SK-N-SH treated with all-trans-retinoic acid at 6 μM for 48 hours (cell line): ENCODE measurements at regions not wholly inside any gene's neighbourhood (a gene's known extent, or its start where the extent isn't known, plus 50 kb on each side); places are given as distances from the start of the nearest gene placed in this dataset.

ENCODE experiments used
- ATAC-seq: fragments of 200-7000 bp; cut with Tn5 transposase; 3 replicates; pipeline ENCODE4 v1.9.1; 2020; ENCODE audit warnings: mild to moderate bottlenecking, moderate library complexity
- CREB5 ChIP-seq: fragments of 250-450 bp; sonication (Bioruptor Pico); IDR thresholded peaks from 2 replicates; pipeline ENCODE4 v1.5.1; 2020; ENCODE audit warnings: low read depth, mild to moderate bottlenecking, moderate library complexity
- CSDC2 ChIP-seq: fragments of 250-450 bp; sonication (Bioruptor Pico); IDR thresholded peaks from 2 replicates; pipeline ENCODE4 v1.5.0; 2020; ENCODE audit warnings: mild to moderate bottlenecking, moderate library complexity
- CSRNP3 ChIP-seq: fragments of 250-450 bp; sonication (Bioruptor Pico); IDR thresholded peaks from 2 replicates; pipeline ENCODE4 v1.5.1; 2021; ENCODE audit warnings: mild to moderate bottlenecking, moderate library complexity
- ESRRG ChIP-seq: fragments of 250-450 bp; sonication (Bioruptor Pico); IDR thresholded peaks from 2 replicates; pipeline ENCODE4 v1.6.1; 2021; ENCODE audit warnings: mild to moderate bottlenecking
- GLIS3 ChIP-seq: fragments of 250-450 bp; sonication (Bioruptor Pico); IDR thresholded peaks from 2 replicates; pipeline ENCODE4 v1.5.0; 2020; ENCODE audit warnings: mild to moderate bottlenecking, moderate library complexity
- ISL1 ChIP-seq: fragments of 250-450 bp; sonication (Bioruptor Pico); IDR thresholded peaks from 2 replicates; pipeline ENCODE4 v2.1.2; 2022; ENCODE audit warnings: mild to moderate bottlenecking, moderate library complexity
- OSR1 ChIP-seq: fragments of 250-450 bp; sonication (Bioruptor Pico); IDR thresholded peaks from 2 replicates; pipeline ENCODE4 v1.8.0; 2022; ENCODE audit warnings: moderate library complexity, mild to moderate bottlenecking, inconsistent platforms
- POU6F1 ChIP-seq: fragments of 250-450 bp; sonication (Bioruptor Pico); IDR thresholded peaks from 2 replicates; pipeline ENCODE4 v1.8.0; 2021; ENCODE audit warnings: low read depth, mild to moderate bottlenecking, moderate library complexity, borderline replicate concordance
- PPARA ChIP-seq: fragments of 250-450 bp; sonication (Bioruptor Pico); IDR thresholded peaks from 2 replicates; pipeline ENCODE4 v1.5.0; 2020; ENCODE audit warnings: mild to moderate bottlenecking, borderline replicate concordance
- RARB ChIP-seq: fragments of 250-450 bp; sonication (Bioruptor Pico); IDR thresholded peaks from 2 replicates; pipeline ENCODE4 v1.8.0; 2021; ENCODE audit warnings: mild to moderate bottlenecking, moderate library complexity
- SNAI2 ChIP-seq: fragments of 250-450 bp; sonication (Bioruptor Pico); IDR thresholded peaks from 2 replicates; pipeline ENCODE4 v1.5.0; 2020; ENCODE audit warnings: mild to moderate bottlenecking, moderate library complexity
- TCF4 ChIP-seq: fragments of 250-450 bp; sonication (Bioruptor Pico); IDR thresholded peaks from 2 replicates; pipeline ENCODE4 v1.8.0; 2021; ENCODE audit warnings: mild to moderate bottlenecking, moderate library complexity, borderline replicate concordance
- TOX ChIP-seq: fragments of 250-450 bp; sonication (Bioruptor Pico); IDR thresholded peaks from 2 replicates; pipeline ENCODE4 v1.8.0; 2021; ENCODE audit warnings: mild to moderate bottlenecking, moderate library complexity, borderline replicate concordance
- ZC3H10 ChIP-seq: fragments of 250-450 bp; sonication (Bioruptor Pico); IDR thresholded peaks from 2 replicates; pipeline ENCODE4 v1.5.1; 2021; ENCODE audit warnings: mild to moderate bottlenecking, moderate library complexity
- ZFP3 ChIP-seq: fragments of 250-450 bp; sonication (Bioruptor Pico); IDR thresholded peaks from 2 replicates; pipeline ENCODE4 v1.5.0; 2020; ENCODE audit warnings: mild to moderate bottlenecking, moderate library complexity
- ZFP30 ChIP-seq: fragments of 450-650 bp; formaldehyde crosslinking; IDR thresholded peaks from 2 replicates; pipeline ENCODE4 v1.5.0; 2022; ENCODE audit warnings: mild to moderate bottlenecking, moderate library complexity
- ZNF565 ChIP-seq: fragments of 450-650 bp; formaldehyde crosslinking; conservative IDR thresholded peaks from 2 replicates; pipeline ENCODE4 v1.5.0; 2020; ENCODE audit warnings: low read depth, mild to moderate bottlenecking, moderate library complexity
- ZNF8 ChIP-seq: fragments of 450-650 bp; formaldehyde crosslinking; IDR thresholded peaks from 2 replicates; pipeline ENCODE4 v1.5.0; 2020; ENCODE audit warnings: mild to moderate bottlenecking, moderate library complexity

- ATAC-seq: no peak
- TF ChIP-seq POU6F1 (CRISPR knock-in tag) (no peak), SNAI2 (CRISPR knock-in tag) (no peak), ESRRG (CRISPR knock-in tag) (no peak), CSRNP3 (no peak), ZC3H10 (CRISPR knock-in tag) (no peak), ZNF8 (CRISPR knock-in tag) (no peak), CREB5 (CRISPR knock-in tag) (no peak), GLIS3 (no peak), ISL1 (CRISPR knock-in tag) (no peak; the same call in 1 of the 2 replicates), ZFP3 (no peak), ZNF565 (CRISPR knock-in tag) (no peak), TOX (CRISPR knock-in tag) (no peak)
Measured at GRCh38 chr6:67630146-67630545, 1004.9 kb upstream of the ADGRB3 start.

GRCh38 chr6:67629258-67629657, 1005.8 kb upstream of the ADGRB3 start:
- no peak for TF ChIP-seq ZFP30 (CRISPR knock-in tag)
- 0 out of 2 replicates have a peak, but pooled peaks have one; percentile 16 for TF ChIP-seq TCF4
- TF ChIP-seq, all 23 proteins: peak for 1
- ATAC-seq: no peak

- ATAC-seq: no peak
- TF ChIP-seq ZC3H10 (CRISPR knock-in tag): no peak
- TF ChIP-seq CSDC2 (CRISPR knock-in tag): no peak
- no peak for TF ChIP-seq PPARA
- TF ChIP-seq OSR1 (CRISPR knock-in tag): no peak
- TF ChIP-seq TCF4: no peak
- TF ChIP-seq ZFP30 (CRISPR knock-in tag): no peak
- no peak for TF ChIP-seq POU6F1 (CRISPR knock-in tag)
- no peak for TF ChIP-seq ZNF565 (CRISPR knock-in tag)
Measured at GRCh38 chr6:67615796-67616195, 1019.3 kb upstream of the ADGRB3 start.

- TF ChIP-seq GLIS3 (no peak), ZC3H10 (CRISPR knock-in tag) (no peak), ISL1 (CRISPR knock-in tag) (no peak), RARB (CRISPR knock-in tag) (no peak), CREB5 (CRISPR knock-in tag) (no peak)
- TF ChIP-seq, all 23 proteins: peak for 0
- no peak for ATAC-seq
Measured at GRCh38 chr6:67608099-67608749, 1026.9 kb upstream of the ADGRB3 start.
